GM13976 (cell line): ENCODE measurements at regions not wholly inside any gene's neighbourhood (a gene's known extent, or its start where the extent isn't known, plus 50 kb on each side); places are given as distances from the start of the nearest gene placed in this dataset.
"Not testable (repeated sequence)": the region's sequence is repeated elsewhere in the genome, so short reads cannot be mapped to it uniquely, and the experiment has no call there.

Experiments
- DNase-seq: peaks from one replicate; pipeline ENCODE4 v3.0.0; 2012; ENCODE audit warnings: low spot score
- CTCF ChIP-seq: IDR thresholded peaks from 2 replicates; pipeline ENCODE4 v1.5.1; 2012; ENCODE audit warnings: borderline replicate concordance, mild to moderate bottlenecking; ENCODE audit not compliant: insufficient read depth; ENCODE audit errors: extremely low read depth, missing control alignments, control extremely low read depth
- in situ Hi-C: fragments of 300-500 bp; cut with MboI; formaldehyde crosslinking; loops from one replicate; pipeline ENCODE4 v1.12.0; 2022; ENCODE audit warnings: low sequenced_read_pairs, mixed read lengths, inconsistent platforms; ENCODE audit not compliant: unreplicated experiment

- in situ Hi-C loops, result no loop called here
- DNase-seq, result no peak
- TF ChIP-seq CTCF, result no peak
Measured at GRCh38 chr14:30349520-30349919, 209.4 kb upstream of the G2E3 start.

- no peak for TF ChIP-seq CTCF
Measured at GRCh38 chr14:30354439-30354838, 204.5 kb upstream of the G2E3 start.

GRCh38 chr14:30355431-30355913, 203.5 kb upstream of the G2E3 start:
- peak; percentile 46 for DNase-seq
- no peak for TF ChIP-seq CTCF
- in situ Hi-C loops, result no loop called here

More at GRCh38 chr14:30354439-30354838, 204.5 kb upstream of the G2E3 start:
- no peak for DNase-seq
- in situ Hi-C loops, result no loop called here

- no peak for DNase-seq
- in situ Hi-C loops, result no loop called here
- TF ChIP-seq CTCF, result no peak
Measured at GRCh38 chr14:30356438-30357202, 202.3 kb upstream of the G2E3 start.

- in situ Hi-C loops, result no loop called here
- no peak for TF ChIP-seq CTCF
- DNase-seq, result no peak
Measured at GRCh38 chr14:30357791-30358190, 201.2 kb upstream of the G2E3 start.

GRCh38 chr14:30362369-30363218, 196.4 kb upstream of the G2E3 start:
- DNase-seq, result no peak
- in situ Hi-C loops, result no loop called here
- TF ChIP-seq CTCF, result no peak

GRCh38 chr14:30363219-30363880, 195.6 kb upstream of the G2E3 start:
- in situ Hi-C loops, DNase-seq: not testable (repeated sequence)
